ENCODE measurements at regions not wholly inside any gene's neighbourhood (a gene's known extent, or its start where the extent isn't known, plus 50 kb on each side); places are given as distances from the start of the nearest gene placed in this dataset.

DNA sequence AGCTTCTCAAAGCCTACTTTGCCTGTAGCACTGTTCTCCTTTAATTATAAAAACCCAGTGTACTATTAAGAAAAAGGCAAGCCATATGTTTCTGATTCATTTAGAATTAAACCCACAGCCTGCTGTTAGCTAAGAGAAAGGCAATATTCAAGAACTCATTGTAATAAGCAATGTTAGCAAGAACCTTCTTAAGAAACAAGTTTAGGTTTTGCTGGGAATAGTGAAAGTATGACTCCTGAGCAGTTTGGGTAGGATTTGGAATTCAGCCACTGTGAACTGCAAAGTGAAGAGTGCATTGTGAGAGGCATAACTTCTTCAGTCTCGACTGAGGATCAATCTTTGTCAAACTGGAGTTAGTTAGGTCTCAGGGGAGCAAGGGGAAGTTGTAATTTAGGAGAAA lies 206.5 kb upstream of the NT5C1B start:
- TF ChIP-seq, protein P1, sequence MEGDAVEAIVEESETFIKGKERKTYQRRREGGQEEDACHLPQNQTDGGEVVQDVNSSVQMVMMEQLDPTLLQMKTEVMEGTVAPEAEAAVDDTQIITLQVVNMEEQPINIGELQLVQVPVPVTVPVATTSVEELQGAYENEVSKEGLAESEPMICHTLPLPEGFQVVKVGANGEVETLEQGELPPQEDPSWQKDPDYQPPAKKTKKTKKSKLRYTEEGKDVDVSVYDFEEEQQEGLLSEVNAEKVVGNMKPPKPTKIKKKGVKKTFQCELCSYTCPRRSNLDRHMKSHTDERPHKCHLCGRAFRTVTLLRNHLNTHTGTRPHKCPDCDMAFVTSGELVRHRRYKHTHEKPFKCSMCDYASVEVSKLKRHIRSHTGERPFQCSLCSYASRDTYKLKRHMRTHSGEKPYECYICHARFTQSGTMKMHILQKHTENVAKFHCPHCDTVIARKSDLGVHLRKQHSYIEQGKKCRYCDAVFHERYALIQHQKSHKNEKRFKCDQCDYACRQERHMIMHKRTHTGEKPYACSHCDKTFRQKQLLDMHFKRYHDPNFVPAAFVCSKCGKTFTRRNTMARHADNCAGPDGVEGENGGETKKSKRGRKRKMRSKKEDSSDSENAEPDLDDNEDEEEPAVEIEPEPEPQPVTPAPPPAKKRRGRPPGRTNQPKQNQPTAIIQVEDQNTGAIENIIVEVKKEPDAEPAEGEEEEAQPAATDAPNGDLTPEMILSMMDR (IDR thresholded peaks at IDR 0.05): no peak
- TF ChIP-seq POLR2A (IDR thresholded peaks at IDR 0.05): no peak

All from heart left ventricle (tissue), 13 donors.